NB4 (cell line): ENCODE measurements at regions not wholly inside any gene's neighbourhood (a gene's known extent, or its start where the extent isn't known, plus 50 kb on each side); places are given as distances from the start of the nearest gene placed in this dataset.

ENCODE experiments used
- DNase-seq: peaks from one replicate; pipeline ENCODE4 v3.0.0; 2010; ENCODE audit warnings: low read depth
- H3K4me3 ChIP-seq: one replicate; pipeline ENCODE4 v1.5.1; 2011; ENCODE audit warnings: mild to moderate bottlenecking, low read depth, low read length, moderate library complexity
- CTCF ChIP-seq: IDR thresholded peaks from one replicate; pipeline ENCODE4 v1.5.1; 2012; ENCODE audit warnings: low read depth, low read length
- MYC ChIP-seq: IDR thresholded peaks from 2 replicates; pipeline ENCODE4 v1.6.1; 2011; ENCODE audit warnings: low read depth, low read length
- POLR2A ChIP-seq: IDR thresholded peaks from 2 replicates; pipeline ENCODE4 v1.6.1; 2011; ENCODE audit warnings: mild to moderate bottlenecking; ENCODE audit not compliant: insufficient read length; ENCODE audit errors: extremely low read depth
- TF ChIP-seq, protein P1 (sequence below): IDR thresholded peaks from 2 replicates; pipeline ENCODE4 v1.6.1; 2011; ENCODE audit warnings: low read depth, low read length

- TF ChIP-seq MYC (no peak), POLR2A (no peak), CTCF (no peak)
- TF ChIP-seq, protein P1, sequence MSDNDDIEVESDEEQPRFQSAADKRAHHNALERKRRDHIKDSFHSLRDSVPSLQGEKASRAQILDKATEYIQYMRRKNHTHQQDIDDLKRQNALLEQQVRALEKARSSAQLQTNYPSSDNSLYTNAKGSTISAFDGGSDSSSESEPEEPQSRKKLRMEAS: no peak
- no peak for DNase-seq
- no peak overlapping the region for H3K4me3 ChIP-seq
Measured at GRCh38 chr1:212519131-212519530, 86.4 kb downstream of the NENF start.

DNA sequence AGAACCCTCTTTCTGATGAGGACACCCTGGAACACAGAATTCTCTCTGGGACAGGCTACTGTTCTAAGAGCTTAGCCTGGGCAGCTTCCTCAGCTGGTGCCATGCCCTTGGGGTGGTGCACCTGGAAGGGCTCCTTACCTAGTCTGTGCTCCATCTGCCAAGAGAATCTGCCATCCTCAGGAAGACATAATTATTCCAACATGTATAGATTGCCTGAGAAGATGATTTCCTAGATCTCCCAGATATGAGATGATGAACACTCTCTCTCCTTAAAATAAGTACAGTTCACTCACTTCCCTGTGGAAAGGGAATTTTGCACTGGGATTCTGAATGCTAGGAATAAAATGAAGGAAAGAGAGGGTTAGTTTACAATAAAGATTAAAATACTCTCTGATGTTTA is 87.6 kb downstream of the NENF start:
- H3K4me3 ChIP-seq: no peak overlapping the region
- TF ChIP-seq POLR2A (no peak), CTCF (no peak), MYC (no peak)
- TF ChIP-seq, protein P1: no peak
- no peak for DNase-seq

DNA sequence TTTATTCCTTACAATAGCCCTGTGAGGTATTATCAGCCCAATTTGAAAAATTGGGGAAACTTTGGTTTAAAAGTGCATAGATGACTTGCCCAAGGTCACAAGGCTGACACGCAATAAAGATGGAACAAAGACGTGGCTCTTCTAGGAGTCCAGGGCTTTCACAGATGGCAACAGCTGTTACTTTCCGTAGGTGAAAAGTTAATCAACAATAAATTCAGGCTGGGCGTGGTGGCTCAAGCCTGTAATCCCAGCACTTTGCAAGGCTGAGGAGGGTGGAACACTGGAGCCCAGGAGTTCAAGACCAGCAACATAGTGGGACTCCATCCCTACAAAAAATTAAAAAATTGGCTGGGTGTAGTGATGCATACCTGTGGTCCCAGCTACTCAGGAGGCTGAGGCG is 87.8 kb upstream of the ATF3 start:
- no peak for DNase-seq
- TF ChIP-seq, protein P1: no peak
- TF ChIP-seq POLR2A (no peak), CTCF (no peak), MYC (no peak)
- no peak overlapping the region for H3K4me3 ChIP-seq

- TF ChIP-seq MYC (no peak), POLR2A (no peak)
- TF ChIP-seq, protein P1: no peak
- no peak overlapping the region for H3K4me3 ChIP-seq
- DNase-seq: peak; percentile 41
Measured at GRCh38 chr1:212525479-212526110, 83.0 kb upstream of the ATF3 start.

GRCh38 chr1:212526111-212526491 is 82.5 kb upstream of the ATF3 start:
- H3K4me3 ChIP-seq: no peak overlapping the region
- no peak for DNase-seq
- TF ChIP-seq POLR2A (no peak), CTCF (no peak), MYC (no peak)
- TF ChIP-seq, protein P1: no peak

DNA sequence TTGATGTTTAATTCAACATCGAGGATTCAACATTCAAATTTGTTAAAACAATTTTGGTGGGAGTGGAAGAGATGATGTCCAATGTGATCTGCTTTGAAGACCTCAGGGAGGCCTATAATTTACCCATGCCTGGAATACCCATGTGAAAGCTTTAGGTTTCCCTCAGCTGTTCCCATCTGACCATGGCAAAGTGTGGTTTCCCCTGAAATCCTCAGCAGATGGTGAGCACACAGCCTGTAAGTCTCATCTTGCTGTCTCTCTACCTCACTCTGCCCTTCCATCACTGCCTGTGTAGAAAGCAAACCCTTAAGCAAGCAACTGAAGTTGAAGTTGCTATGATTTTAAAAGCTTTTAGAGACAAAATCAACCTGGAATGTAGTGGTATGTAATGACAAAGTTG is 80.1 kb upstream of the ATF3 start:
- TF ChIP-seq POLR2A (no peak), CTCF (no peak)
- TF ChIP-seq, protein P1: no peak
- DNase-seq: no peak
- no peak overlapping the region for H3K4me3 ChIP-seq
